AML-193 (cell line): ENCODE measurements at regions not wholly inside any gene's neighbourhood (a gene's known extent, or its start where the extent isn't known, plus 50 kb on each side); places are given as distances from the start of the nearest gene placed in this dataset.
"Not testable (repeated sequence)": the region's sequence is repeated elsewhere in the genome, so short reads cannot be mapped to it uniquely, and the experiment has no call there.

ENCODE experiments used
- DNase-seq, 2 experiments: peaks; one replicate each; lab custom pipeline; 2025; lab: John Stamatoyannopoulos, UW

GRCh38 chr5:162990063-162990462 lies 447.3 kb upstream of the CCNG1 start:
- no peak for DNase-seq

DNA sequence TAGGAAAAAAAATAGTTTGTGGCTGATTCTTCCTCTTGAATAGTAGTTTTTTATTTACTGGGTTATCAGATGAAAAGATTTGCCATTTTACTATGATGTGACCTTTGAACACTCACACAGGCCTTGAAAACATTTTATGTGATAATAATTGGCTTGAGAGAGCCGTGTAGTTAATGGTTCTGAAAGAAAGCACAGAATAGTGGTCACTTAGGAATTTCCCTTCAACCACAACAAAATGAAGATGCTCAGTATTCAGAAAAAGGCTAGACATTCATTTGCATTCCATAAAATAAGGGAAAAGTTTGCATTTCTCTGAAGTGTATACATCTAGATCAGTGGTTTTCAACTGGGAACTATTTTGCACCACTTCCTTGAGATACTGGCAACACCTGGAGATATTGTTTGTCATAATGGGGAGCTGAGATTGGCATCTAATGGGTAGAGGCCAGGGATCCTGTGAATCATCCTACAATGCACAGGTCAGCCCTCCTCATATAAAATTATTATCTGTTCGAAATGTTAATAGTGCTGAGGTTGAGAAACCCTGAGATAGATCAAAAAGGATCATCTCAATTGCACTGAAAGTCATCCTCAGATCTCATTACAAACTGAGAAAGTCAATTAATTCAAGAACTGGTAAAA lies 446.4 kb upstream of the CCNG1 start:
- DNase-seq, result no peak

DNA sequence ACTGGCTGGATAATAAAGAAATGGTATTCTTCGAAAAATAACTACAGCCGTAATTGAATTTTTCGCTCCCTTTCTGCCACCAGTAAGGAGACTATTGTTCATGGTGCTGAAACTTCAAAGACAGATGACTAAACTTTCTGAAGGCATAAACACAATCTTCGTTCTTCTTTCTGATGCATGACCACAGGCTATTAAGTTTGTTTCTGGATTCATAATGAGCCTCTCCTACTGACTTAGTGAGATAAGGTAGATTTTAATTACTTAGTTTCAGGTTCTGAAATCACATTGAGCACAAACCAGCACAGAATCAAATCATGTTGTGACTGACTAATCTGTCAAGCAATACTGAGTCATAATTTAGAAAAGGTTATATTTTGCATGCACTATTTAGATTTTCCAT lies 441.8 kb upstream of the CCNG1 start:
- no peak for DNase-seq

DNA sequence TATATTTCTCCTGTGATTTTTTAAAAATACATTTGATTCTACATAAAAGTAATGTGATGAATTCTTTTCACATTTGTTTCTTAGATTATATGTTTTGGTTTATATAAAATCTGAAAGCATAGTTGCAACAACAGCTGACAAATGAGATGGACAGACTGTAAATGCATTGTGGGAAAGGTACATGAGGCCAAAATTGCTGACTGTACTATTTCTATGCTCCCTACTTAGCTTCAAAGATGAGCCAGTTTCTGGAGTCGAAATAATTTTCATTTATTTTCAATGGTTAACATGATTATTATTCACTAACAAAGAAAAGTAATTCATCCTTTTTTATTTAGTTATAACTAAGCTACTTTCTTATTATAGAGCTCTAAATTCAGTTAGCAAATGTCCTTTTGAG lies 441.3 kb upstream of the CCNG1 start:
- DNase-seq, result no peak

DNA sequence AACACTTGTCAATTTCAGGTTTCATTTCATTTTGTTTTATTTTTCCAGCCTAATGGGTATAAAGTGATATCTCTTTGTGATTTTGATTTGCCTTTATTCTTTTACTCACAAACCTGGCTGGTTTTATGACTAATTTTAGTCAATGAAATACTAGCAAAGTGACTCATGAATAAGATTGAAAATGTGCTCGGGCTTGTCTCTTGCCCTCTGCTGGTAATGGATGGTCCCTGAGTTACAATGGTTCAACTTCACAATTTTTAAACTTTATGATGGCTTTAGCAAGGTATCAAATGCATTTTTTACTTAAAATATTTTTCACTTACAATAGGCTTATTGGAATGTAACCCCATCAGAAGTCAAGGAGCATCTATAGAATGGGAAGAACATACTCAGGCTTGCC lies 431.4 kb upstream of the CCNG1 start:
- no peak for DNase-seq

GRCh38 chr5:163022582-163023128 lies 414.7 kb upstream of the CCNG1 start:
- no peak for DNase-seq

GRCh38 chr5:163023846-163024245 lies 413.5 kb upstream of the CCNG1 start:
- no peak for DNase-seq

DNA sequence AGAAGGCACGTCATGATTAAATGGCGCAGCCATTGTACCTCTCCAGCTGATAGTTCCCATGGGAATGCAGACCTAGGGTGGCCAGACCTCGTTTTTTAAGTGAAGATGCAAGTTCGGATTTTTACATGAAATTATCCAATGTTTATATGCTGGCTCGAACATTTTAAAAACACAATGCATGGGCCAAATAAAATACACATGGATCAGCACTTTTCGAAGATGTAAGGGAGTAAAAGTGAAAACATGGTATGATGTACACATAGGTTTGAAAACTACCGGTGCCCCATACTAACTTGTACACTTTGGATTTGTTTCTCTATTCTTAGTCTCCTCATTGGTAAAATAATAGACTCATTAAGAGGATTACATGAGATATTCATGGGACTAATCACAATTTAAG lies 412.5 kb upstream of the CCNG1 start:
- no peak for DNase-seq

- DNase-seq, result no peak
Observed at GRCh38 chr5:163033656-163034055, 403.7 kb upstream of the CCNG1 start.

- no peak for DNase-seq
Observed at GRCh38 chr5:163041254-163041653, 396.1 kb upstream of the CCNG1 start.

GRCh38 chr5:163079618-163080017 lies 357.8 kb upstream of the CCNG1 start:
- DNase-seq, result no peak

DNA sequence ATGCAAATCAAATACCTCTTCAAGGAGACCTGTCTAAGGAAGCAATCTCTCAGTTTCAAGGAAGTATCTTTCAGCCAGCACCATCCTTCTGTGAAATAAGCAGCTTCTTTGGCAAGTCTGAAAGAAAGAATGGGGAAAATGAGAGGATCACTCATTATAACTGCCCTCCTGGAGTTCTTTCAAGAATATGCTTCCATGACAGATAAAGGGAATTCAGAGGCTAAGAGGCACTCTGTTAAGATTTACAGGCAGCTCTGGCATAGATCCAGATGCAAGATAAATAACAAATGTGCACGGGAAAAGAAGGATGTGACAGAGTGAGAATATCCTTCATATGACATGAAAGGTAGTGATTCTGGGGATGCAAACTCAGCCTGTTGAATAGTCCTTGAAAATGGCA lies 348.2 kb upstream of the CCNG1 start:
- no peak for DNase-seq

DNA sequence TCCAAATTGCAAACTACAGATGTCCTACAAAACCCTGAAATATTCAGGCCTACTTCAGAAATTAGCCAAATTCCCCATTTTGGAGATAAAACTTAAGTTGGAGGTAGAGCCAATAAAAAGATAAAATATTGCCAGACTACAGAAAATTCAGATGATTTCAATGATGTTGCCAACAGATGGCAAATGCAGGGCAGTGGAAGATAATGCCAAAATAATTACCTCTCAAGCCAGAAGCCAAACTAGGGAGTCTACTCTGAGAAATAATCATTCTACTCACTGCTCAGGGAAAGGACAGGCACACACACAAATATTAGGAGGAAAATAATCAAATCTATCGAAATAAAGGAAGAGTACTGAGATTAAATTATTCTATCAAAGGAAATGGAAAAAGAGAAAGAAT lies 347.5 kb upstream of the CCNG1 start:
- no peak for DNase-seq

GRCh38 chr5:163094492-163095180 lies 342.8 kb upstream of the CCNG1 start:
- no peak for DNase-seq

- DNase-seq, result no peak
Observed at GRCh38 chr5:163104464-163104863, 332.9 kb upstream of the CCNG1 start.

GRCh38 chr5:163105456-163105855 lies 331.9 kb upstream of the CCNG1 start:
- DNase-seq, result no peak

DNA sequence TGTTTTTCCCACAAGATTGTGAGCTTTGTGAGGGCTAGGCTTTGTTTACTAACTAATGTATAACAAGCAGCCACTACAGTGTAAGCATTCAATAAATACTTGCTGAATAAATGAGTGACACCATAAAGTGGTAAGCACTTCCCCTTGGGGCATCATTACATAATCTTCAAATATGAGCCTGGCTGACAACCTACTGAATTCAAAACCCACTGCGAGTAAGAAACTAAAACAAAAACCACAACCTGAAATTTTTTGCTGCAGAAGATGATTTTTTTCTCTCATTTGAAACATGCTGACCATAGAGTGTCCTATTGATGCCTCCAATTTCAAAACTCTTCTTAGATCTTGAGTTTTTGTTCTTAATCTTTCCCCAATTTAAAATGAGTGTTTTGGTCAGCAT lies 331.3 kb upstream of the CCNG1 start:
- DNase-seq, result no peak

DNA sequence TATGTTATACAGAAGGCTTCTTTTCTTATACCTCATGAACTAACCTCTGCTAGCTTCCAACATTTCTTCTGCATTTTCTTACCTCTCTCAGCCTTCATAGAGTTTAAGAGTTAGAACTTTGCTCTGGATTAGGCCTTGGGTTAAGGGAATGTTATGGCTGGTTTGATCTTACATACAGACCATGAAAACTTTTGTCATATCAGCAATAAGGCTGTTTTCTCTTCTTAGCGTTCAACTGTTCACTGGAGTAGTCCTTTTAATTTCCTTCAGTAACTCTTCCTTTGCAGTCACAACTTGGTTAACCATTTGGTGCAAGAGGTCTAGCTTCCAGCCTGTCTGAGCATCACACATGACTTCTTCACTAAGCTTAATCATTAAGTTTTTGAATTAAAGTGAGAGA lies 329.0 kb upstream of the CCNG1 start:
- DNase-seq, result no peak

DNA sequence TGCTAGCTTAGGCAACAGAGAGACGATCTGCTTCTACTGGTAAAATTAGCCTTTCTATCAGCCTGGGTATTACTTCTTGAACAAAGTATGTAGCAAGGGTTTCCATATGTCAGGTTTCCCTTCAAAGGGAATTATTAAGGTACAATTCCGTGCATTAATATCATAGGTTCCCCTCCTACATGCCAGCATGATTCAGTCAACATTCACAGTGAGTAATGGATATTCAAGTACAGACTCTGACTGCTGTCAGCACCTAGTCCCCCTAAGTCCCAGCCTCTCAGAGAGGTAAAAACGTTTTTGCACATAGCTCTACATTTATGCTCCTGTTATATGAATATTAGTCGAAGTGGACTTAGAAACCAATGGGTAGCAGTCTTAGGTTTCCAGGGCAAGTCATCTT lies 322.4 kb upstream of the CCNG1 start:
- DNase-seq, result no peak

DNA sequence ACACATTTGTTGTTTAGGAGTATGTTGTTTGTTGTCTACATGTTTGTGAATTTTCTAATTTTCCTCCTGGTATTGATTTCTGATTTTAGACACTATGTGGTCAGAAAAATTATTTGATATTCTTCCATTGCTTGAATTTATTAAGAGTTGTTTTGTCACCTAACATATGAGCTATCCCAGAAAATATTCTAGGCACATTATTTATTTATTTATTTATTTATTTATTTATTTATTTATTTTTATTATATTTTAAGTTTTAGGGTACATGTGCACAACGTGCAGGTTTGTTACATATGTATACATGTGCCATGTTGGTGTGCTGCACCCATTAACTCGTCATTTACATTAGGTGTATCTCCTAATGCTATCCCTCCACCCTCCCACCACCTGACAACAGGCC lies 320.8 kb upstream of the CCNG1 start:
- DNase-seq, result not testable (repeated sequence)

DNA sequence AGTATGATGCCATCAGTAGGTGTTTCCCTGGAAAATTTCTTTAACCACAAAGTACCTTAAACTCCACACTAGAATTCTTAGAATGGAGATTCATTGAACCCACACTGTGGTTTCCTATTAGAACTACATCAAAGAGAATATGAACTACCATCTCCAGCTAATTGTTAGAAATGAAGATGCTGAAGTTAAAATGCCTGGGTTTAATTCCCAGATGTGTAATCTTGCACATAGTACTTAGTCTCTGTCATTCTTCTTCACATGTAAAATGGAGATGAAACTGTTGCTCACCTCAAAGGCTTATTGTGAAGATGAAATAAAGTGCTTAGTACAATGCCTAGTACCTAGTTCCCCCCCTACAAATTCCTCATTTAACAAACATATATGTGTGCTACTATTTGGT lies 303.3 kb upstream of the CCNG1 start:
- no peak for DNase-seq

- DNase-seq, result no peak
Observed at GRCh38 chr5:163135849-163136248, 301.5 kb upstream of the CCNG1 start.

DNA sequence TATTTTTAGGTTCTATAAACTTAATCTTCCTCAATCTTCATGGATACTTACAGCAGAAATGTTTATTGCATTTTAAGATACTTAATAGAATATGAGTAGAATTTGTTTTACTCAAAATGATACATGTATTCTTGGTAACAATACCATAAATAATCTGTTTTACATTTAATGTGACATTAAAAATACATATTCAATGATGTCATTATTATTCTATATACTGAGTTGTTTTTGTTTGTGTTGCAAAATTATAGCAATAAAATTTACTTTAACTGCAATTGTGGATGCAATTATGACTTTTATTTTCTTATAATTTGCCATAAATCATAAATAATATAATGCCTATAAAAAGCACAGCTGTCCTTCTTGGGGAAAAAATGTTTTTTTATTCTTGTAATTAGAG lies 275.9 kb upstream of the CCNG1 start:
- DNase-seq, result no peak

DNA sequence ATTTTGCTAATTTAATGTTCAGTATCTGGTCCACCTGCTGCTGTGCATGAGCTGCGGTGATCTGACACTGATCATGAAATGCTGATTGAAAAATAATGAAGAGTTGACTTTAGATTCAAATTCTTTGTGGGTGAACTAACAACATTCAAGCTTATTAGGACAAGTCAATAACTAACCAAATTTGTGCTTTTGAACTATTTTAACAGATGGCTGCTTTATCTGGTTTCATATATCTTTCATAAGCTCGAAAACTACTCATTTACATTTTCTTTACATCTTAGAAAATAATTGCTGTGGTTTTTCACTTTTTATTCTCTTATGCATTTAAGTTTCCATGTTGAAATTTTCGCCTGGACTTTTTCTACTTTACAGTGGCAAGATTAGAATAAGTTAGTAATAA lies 274.8 kb upstream of the CCNG1 start:
- no peak for DNase-seq
